Panc1 (cell line): ENCODE measurements at regions not wholly inside any gene's neighbourhood (a gene's known extent, or its start where the extent isn't known, plus 50 kb on each side); places are given as distances from the start of the nearest gene placed in this dataset.

Experiments
- ATAC-seq: fragments of 200-7000 bp; cut with Tn5 transposase; 2 replicates; pipeline ENCODE4 v1.9.1; 2020; ENCODE audit warnings: mild to moderate bottlenecking, moderate library complexity
- BruUV-seq: library from RNA; stranded (reverse); fragments of 400-500 nt; replicated peaks from 2 replicates; lab custom pipeline; 2021; lab: Mats Ljungman, UMichigan
- CTCF ChIA-PET: fragments of 300-600 bp; sonication (Branson Sonifier 250); formaldehyde crosslinking; loops from one replicate; lab custom pipeline; 2022; ENCODE audit warnings: antibody characterized with exemption; lab: Charles Lee
- POLR2A ChIA-PET: fragments of 300-600 bp; sonication (Branson Sonifier 250); formaldehyde crosslinking; loops from one replicate; lab custom pipeline; 2022; ENCODE audit warnings: antibody characterized with exemption; lab: Charles Lee
- DNase-seq: peaks from one replicate; pipeline ENCODE4 v3.0.0-alpha.2; 2010; ENCODE audit warnings: low read depth, low spot score
- H3K27ac ChIP-seq: 2 replicates; pipeline ENCODE4 v1.5.1; 2011; ENCODE audit warnings: mild to moderate bottlenecking, low read length, inconsistent platforms
- H3K27me3 ChIP-seq: fragments of 200-500 bp; sonication (Bioruptor generic); 2 replicates; pipeline ENCODE4 v1.6.0; 2014; ENCODE audit warnings: low read length, inconsistent platforms; ENCODE audit not compliant: control insufficient read depth, insufficient read depth
- H3K36me3 ChIP-seq: fragments of 200-500 bp; sonication (Bioruptor generic); 2 replicates; pipeline ENCODE4 v1.5.1; 2014; ENCODE audit warnings: inconsistent platforms, mild to moderate bottlenecking, low read length, moderate library complexity; ENCODE audit not compliant: control insufficient read depth, insufficient read depth
- H3K4me1 ChIP-seq: 2 replicates; pipeline ENCODE4 v1.5.1; 2011; ENCODE audit warnings: inconsistent platforms, mild to moderate bottlenecking, low read length, moderate library complexity; ENCODE audit not compliant: control insufficient read depth, insufficient read depth
- H3K4me3 ChIP-seq, 2 experiments: 2 replicates each; pipeline ENCODE4 v1.5.1; 2011 to 2012; ENCODE audit warnings: low read depth in 2 of 2, low read length in 2 of 2, mild to moderate bottlenecking in 2 of 2, inconsistent platforms in 1 of 2, moderate library complexity in 1 of 2
- H3K9me3 ChIP-seq: fragments of 200-500 bp; sonication (Bioruptor generic); 2 replicates; pipeline ENCODE4 v1.5.1; 2014; ENCODE audit warnings: low read depth, mild to moderate bottlenecking, inconsistent platforms, low read length, moderate library complexity; ENCODE audit not compliant: control insufficient read depth, insufficient read depth
- POLR2AphosphoS5 ChIP-seq: IDR thresholded peaks from 2 replicates; pipeline ENCODE4 v1.6.1; 2012; ENCODE audit warnings: mild to moderate bottlenecking, low read depth, low read length, moderate library complexity
- SIN3A ChIP-seq: IDR thresholded peaks from 2 replicates; pipeline ENCODE4 v1.6.1; 2012; ENCODE audit warnings: low read depth, mild to moderate bottlenecking, low read length, moderate library complexity, borderline replicate concordance; ENCODE audit not compliant: insufficient read depth
- TCF7L2 ChIP-seq: IDR thresholded peaks from 2 replicates; pipeline ENCODE4 v1.6.1; 2011; ENCODE audit warnings: mild to moderate bottlenecking, low read depth, low read length, inconsistent platforms
- in situ Hi-C: cut with HindIII; loops from 2 replicates; pipeline ENCODE4 v1.10.0; 2016; ENCODE audit warnings: low sequenced_read_pairs, low pct_unique_long_range_greater_than_20kb
- intact Hi-C: fragments of 100-400 bp; cut with micrococcal nuclease; formaldehyde crosslinking; loops from one replicate; pipeline ENCODE4 v1.10.0; 2022; ENCODE audit not compliant: unreplicated experiment
- TF ChIP-seq, protein P1 (sequence below): fragments of 450-650 bp; IDR thresholded peaks from 2 replicates; pipeline ENCODE4 v1.5.1; 2017; ENCODE audit warnings: mild to moderate bottlenecking
- TF ChIP-seq, protein P2 (sequence below), 2 experiments: IDR thresholded peaks; 2 replicates each; pipeline ENCODE4 v1.6.1; 2011 to 2012; ENCODE audit warnings: low read depth in 2 of 2, control low read depth in 1 of 2, low read length in 1 of 2, mild to moderate bottlenecking in 1 of 2, moderate library complexity in 1 of 2; ENCODE audit not compliant: insufficient read depth in 1 of 2

DNA sequence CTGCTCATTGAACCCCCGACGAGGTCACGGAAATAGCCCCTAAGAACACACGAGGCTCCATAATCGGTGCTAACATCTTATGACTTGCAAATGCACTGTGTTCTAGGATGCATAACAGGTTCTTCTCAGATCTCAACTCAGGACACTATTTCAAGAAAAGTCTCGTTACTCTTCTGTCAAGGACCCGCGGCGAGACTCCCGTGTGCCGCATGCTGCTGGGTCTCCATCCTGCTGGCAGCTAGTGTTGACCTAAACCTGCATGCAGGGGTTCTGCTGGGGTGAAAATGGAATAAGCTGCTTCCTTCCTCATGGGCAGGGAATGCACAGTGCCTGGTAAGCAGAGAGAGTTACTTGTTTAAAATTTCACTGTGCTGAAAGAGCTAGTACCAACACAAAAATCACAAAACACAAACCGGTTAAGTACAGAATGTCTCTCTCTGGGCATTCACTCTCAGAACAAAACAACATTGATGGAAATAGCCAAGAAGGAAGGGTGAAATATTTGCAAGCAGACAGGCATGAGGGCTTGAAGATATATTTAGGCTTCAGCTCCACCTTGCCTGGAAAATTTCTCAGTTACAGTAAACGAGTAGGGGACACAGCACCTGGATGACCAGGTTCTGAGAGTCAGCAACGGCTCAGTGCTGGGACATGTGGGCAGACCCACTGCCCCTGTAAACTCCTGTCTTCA lies 416.5 kb downstream of the GADD45G start:
- H3K27me3 ChIP-seq, result no peaks in the 10 kb centered on the region
- no peaks in the 10 kb centered on the region; the same call in 1 of the 2 replicates for H3K4me1 ChIP-seq
- ATAC-seq (no peak), DNase-seq (no peak)
- no peak overlapping the region for H3K4me3 ChIP-seq
- in situ Hi-C loops, result no loop called here
- CTCF ChIA-PET, result no interaction called here
- POLR2A ChIA-PET, result no interaction called here
- BruUV-seq, result no TSS peak
- TF ChIP-seq POLR2AphosphoS5, result no peak
- no peaks in the 10 kb centered on the region for H3K9me3 ChIP-seq
- intact Hi-C loops, result no loop called here
- H3K27ac ChIP-seq, result no peak overlapping the region
- no peaks in the 10 kb centered on the region for H3K36me3 ChIP-seq

DNA sequence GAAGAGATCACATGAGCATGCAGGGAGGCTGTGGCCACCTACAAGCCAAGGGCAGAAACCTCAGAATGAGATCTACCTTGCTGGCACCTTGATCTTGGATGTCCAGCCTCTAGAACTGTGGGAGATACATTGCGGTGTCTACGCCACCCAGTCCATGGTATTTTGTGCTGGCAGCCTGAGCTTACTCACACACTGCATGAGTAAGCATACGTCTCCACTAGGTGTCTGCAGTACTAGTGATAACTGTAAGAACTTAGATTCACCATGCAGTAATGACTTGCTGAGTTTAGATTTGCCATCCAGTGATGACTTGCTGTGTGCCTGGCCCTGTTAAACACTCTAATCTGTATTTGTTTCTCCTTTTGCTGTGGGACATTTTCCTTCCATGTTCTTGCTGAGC lies 417.7 kb downstream of the GADD45G start:
- Histone ChIP-seq H3K4me1 (no peaks in the 10 kb centered on the region; the same call in 1 of the 2 replicates), H3K27ac (no peak overlapping the region), H3K27me3 (no peaks in the 10 kb centered on the region), H3K4me3 (no peak overlapping the region), H3K9me3 (no peaks in the 10 kb centered on the region), H3K36me3 (no peaks in the 10 kb centered on the region)
- no peak for DNase-seq
- POLR2A ChIA-PET, result no interaction called here
- no peak for ATAC-seq
- intact Hi-C loops (no loop called here), in situ Hi-C loops (no loop called here)
- CTCF ChIA-PET, result no interaction called here
- BruUV-seq, result no TSS peak
- TF ChIP-seq TCF7L2, result no peak
- TF ChIP-seq POLR2AphosphoS5, result no peak
- TF ChIP-seq, protein P1, sequence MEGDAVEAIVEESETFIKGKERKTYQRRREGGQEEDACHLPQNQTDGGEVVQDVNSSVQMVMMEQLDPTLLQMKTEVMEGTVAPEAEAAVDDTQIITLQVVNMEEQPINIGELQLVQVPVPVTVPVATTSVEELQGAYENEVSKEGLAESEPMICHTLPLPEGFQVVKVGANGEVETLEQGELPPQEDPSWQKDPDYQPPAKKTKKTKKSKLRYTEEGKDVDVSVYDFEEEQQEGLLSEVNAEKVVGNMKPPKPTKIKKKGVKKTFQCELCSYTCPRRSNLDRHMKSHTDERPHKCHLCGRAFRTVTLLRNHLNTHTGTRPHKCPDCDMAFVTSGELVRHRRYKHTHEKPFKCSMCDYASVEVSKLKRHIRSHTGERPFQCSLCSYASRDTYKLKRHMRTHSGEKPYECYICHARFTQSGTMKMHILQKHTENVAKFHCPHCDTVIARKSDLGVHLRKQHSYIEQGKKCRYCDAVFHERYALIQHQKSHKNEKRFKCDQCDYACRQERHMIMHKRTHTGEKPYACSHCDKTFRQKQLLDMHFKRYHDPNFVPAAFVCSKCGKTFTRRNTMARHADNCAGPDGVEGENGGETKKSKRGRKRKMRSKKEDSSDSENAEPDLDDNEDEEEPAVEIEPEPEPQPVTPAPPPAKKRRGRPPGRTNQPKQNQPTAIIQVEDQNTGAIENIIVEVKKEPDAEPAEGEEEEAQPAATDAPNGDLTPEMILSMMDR, result no peak
- no peak for TF ChIP-seq SIN3A
- TF ChIP-seq, protein P2, sequence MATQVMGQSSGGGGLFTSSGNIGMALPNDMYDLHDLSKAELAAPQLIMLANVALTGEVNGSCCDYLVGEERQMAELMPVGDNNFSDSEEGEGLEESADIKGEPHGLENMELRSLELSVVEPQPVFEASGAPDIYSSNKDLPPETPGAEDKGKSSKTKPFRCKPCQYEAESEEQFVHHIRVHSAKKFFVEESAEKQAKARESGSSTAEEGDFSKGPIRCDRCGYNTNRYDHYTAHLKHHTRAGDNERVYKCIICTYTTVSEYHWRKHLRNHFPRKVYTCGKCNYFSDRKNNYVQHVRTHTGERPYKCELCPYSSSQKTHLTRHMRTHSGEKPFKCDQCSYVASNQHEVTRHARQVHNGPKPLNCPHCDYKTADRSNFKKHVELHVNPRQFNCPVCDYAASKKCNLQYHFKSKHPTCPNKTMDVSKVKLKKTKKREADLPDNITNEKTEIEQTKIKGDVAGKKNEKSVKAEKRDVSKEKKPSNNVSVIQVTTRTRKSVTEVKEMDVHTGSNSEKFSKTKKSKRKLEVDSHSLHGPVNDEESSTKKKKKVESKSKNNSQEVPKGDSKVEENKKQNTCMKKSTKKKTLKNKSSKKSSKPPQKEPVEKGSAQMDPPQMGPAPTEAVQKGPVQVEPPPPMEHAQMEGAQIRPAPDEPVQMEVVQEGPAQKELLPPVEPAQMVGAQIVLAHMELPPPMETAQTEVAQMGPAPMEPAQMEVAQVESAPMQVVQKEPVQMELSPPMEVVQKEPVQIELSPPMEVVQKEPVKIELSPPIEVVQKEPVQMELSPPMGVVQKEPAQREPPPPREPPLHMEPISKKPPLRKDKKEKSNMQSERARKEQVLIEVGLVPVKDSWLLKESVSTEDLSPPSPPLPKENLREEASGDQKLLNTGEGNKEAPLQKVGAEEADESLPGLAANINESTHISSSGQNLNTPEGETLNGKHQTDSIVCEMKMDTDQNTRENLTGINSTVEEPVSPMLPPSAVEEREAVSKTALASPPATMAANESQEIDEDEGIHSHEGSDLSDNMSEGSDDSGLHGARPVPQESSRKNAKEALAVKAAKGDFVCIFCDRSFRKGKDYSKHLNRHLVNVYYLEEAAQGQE (IDR thresholded peaks at IDR 0.05; ENCODE audit: insufficient read depth in 1 of 2, low read depth in 2 of 2, low read length in 1 of 2), result no peak

DNA sequence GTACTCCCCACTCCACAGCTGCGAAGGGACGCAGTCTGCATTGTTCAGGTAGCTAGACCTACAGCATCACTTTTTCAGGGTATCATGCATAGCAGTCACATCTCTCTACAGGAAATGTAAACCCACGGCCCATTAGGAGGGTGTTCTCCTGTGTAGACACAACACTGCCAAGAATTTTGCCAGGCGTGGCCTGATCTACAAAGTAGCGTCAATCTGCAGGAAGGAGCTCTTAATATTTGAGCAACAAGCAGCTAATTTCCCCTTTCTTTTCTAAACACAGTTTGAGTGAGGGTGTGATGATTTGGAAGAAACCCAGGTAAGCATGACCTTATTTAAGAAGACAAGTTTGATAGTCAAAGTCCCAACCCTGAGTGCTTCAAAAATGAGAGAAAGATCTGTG lies 419.0 kb downstream of the GADD45G start:
- in situ Hi-C loops, result no loop called here
- CTCF ChIA-PET, result no interaction called here

More for the DNA sequence above, 419.0 kb downstream of the GADD45G start:
- Histone ChIP-seq H3K9me3 (no peaks in the 10 kb centered on the region), H3K27ac (no peak overlapping the region), H3K4me1 (no peaks in the 10 kb centered on the region; the same call in 1 of the 2 replicates), H3K4me3 (no peak overlapping the region), H3K27me3 (no peaks in the 10 kb centered on the region), H3K36me3 (no peaks in the 10 kb centered on the region)
- DNase-seq, result no peak
- TF ChIP-seq SIN3A, result no peak
- TF ChIP-seq POLR2AphosphoS5, result no peak
- TF ChIP-seq, protein P2 (IDR thresholded peaks at IDR 0.05; ENCODE audit: insufficient read depth in 1 of 2, low read depth in 2 of 2, low read length in 1 of 2), result no peak
- no peak for TF ChIP-seq TCF7L2
- TF ChIP-seq, protein P1, result no peak
- no peak for ATAC-seq
- intact Hi-C loops, result no loop called here
- POLR2A ChIA-PET, result no interaction called here
- no TSS peak for BruUV-seq
